ENCODE measurements at regions not wholly inside any gene's neighbourhood (a gene's known extent, or its start where the extent isn't known, plus 50 kb on each side); places are given as distances from the start of the nearest gene placed in this dataset.

DNA sequence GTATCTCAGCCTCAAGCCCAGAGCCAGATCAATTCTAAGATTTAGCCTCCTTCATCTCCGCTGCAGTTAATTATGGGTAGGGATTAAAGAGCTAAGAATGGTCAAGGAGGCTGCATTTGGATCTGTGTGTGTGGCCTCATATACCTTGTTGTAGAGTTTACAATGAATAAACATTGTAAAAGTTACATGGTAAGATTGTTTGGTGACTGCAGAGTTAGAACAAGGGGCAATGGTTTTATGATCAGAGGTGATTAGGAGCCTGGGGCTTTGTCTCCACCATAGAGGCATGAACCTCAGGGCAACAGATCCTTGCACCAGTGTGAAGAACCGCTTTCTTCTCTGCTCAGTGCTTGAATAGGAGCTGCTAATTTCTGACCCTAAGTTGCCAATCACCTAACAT is 77.0 kb upstream of the MARK1 start:
- Histone ChIP-seq H4K91ac (replicated peaks; ENCODE audit: insufficient read length, low read length) (no peak overlapping the region), H2BK15ac (ENCODE audit: low read length) (no peak overlapping the region), H4K8ac (ENCODE audit: extremely low read depth, insufficient read depth, low read length) (no peak overlapping the region), H2BK120ac (replicated peaks; ENCODE audit: low read depth, low read length) (no peak overlapping the region), H3K27me3 (replicated peaks in 1 of 4; ENCODE audit: control insufficient read depth in 3 of 4, extremely low read depth in 1 of 4, insufficient read depth in 3 of 4, low read length in 3 of 4) (no peaks in the 10 kb centered on the region), H2BK12ac (ENCODE audit: low read depth, low read length) (no peak overlapping the region), H3K79me1 (ENCODE audit: low read depth, low read length) (no peaks in the 10 kb centered on the region), H3K9ac (replicated peaks in 1 of 4; ENCODE audit: extremely low read depth in 1 of 4, low read depth in 3 of 4, low read length in 3 of 4) (no peak overlapping the region), H3K4me1 (replicated peaks in 1 of 4; ENCODE audit: control insufficient read depth in 3 of 4, insufficient read depth in 4 of 4, low read length in 3 of 4) (peaks cover 0 to 3% (median 0%) of the 10 kb centered on the region in 4 experiments; a peak in 2 of 7 replicates), H3K27ac (ENCODE audit: low read depth, low read length) (no peak overlapping the region), H3K4me3 (ENCODE audit: extremely low read depth in 1 of 4, insufficient read depth in 2 of 4, low read depth in 3 of 4, low read length in 4 of 4) (no peak overlapping the region), H3K14ac (ENCODE audit: insufficient read length) (no peak overlapping the region), H3K36me3 (ENCODE audit: control insufficient read depth in 2 of 4, insufficient read depth in 4 of 4, low read length in 3 of 4) (no peaks in the 10 kb centered on the region), H3K23me2 (ENCODE audit: low read depth, low read length) (no peaks in the 10 kb centered on the region), H2AFZ (ENCODE audit: low read length) (no peak overlapping the region), H3K4me2 (ENCODE audit: insufficient read depth in 1 of 2, low read depth in 2 of 2, low read length in 2 of 2) (no peak overlapping the region), H3K9me3 (ENCODE audit: insufficient read depth in 2 of 2, low read depth in 1 of 2, low read length in 1 of 2) (no peaks in the 10 kb centered on the region), H3K23ac (ENCODE audit: insufficient read length) (no peak overlapping the region), H3K18ac (ENCODE audit: extremely low read depth, low read length) (no peak overlapping the region), H3K4ac (replicated peaks; ENCODE audit: insufficient read length, low read depth, low read length) (no peak overlapping the region), H2BK5ac (ENCODE audit: low read depth, low read length) (no peak overlapping the region), H3K79me2 (ENCODE audit: control insufficient read depth in 1 of 2, insufficient read depth in 2 of 2, low read length in 2 of 2) (no peaks in the 10 kb centered on the region), H2AK5ac (ENCODE audit: low read depth, low read length) (no peak overlapping the region), H3K56ac (replicated peaks; ENCODE audit: insufficient read length, low read depth, low read length) (no peak overlapping the region), H4K5ac (ENCODE audit: insufficient read length, low read depth, low read length) (no peak overlapping the region), H4K20me1 (replicated peaks in 1 of 2; ENCODE audit: control insufficient read depth in 1 of 2, insufficient read depth in 2 of 2, low read length in 2 of 2) (no peaks in the 10 kb centered on the region), H2BK20ac (ENCODE audit: low read length) (no peak overlapping the region)
- ChIA-PET CTCF (ENCODE audit: partially characterized antibody) (interaction anchor here (0.8 to 2.7 kb wide), 7 partner anchors 11 to 170 kb away, joined by 3 to 9 read pairs (median 4); no protein-coding TSS in a partner anchor), POLR2A (ENCODE audit: partially characterized antibody) (interaction anchor here (0.9 kb wide), 1 partner anchor 12 kb away, joined by 4 read pairs; no protein-coding TSS in a partner anchor)
- no peak for DNase-seq (ENCODE audit: low read depth in 1 of 2, low spot score in 2 of 2)
- FAIRE-seq = no peak
- 92% methylated on average over 2 of the region's 2 CpGs; no CpG with 5 or more reads in 1 of the 2 experiments for WGBS, 2 experiments (ENCODE audit: extremely low coverage in 1 of 2, insufficient coverage in 1 of 2, insufficient read length in 1 of 2, insufficient replicate concordance in 2 of 2, low coverage in 1 of 2, low lambda C conversion rate in 2 of 2, missing lambda C conversion rate in 1 of 2)
- TF ChIP-seq ATF2 (IDR thresholded peaks at IDR 0.05; ENCODE audit: low read length) (no peak), RAD21 (IDR thresholded peaks at IDR 0.05 in 1 of 2, conservative IDR thresholded peaks at IDR 0.05 in 1 of 2; ENCODE audit: low read depth in 2 of 2, low read length in 2 of 2) (no peak), NANOG (IDR thresholded peaks at IDR 0.05; ENCODE audit: insufficient read depth, low read depth, low read length, poor library complexity, severe bottlenecking) (no peak), SIX5 (IDR thresholded peaks at IDR 0.05; ENCODE audit: low read depth, low read length) (no peak), TAF7 (optimal IDR thresholded peaks at IDR 0.05; ENCODE audit: borderline replicate concordance, low read depth, low read length) (no peak), CBX8 (IDR thresholded peaks at IDR 0.05; ENCODE audit: borderline replicate concordance, low read depth, low read length) (no peak), SUZ12 (IDR thresholded peaks at IDR 0.05; ENCODE audit: low read length) (no peak), GABPA (IDR thresholded peaks at IDR 0.05; ENCODE audit: borderline replicate concordance, insufficient read depth, low read length) (no peak), RFX5 (IDR thresholded peaks at IDR 0.05; ENCODE audit: borderline replicate concordance, low read depth, low read length) (no peak), BACH1 (IDR thresholded peaks at IDR 0.05; ENCODE audit: low read length) (no peak), POU5F1 (IDR thresholded peaks at IDR 0.05; ENCODE audit: low read depth, low read length) (no peak)
- TF ChIP-seq, protein P1, sequence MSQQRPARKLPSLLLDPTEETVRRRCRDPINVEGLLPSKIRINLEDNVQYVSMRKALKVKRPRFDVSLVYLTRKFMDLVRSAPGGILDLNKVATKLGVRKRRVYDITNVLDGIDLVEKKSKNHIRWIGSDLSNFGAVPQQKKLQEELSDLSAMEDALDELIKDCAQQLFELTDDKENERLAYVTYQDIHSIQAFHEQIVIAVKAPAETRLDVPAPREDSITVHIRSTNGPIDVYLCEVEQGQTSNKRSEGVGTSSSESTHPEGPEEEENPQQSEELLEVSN (IDR thresholded peaks at IDR 0.05) = no peak

Measured in H1 (cell line).